Right lobe of liver (tissue), 6 donors: ENCODE measurements at regions not wholly inside any gene's neighbourhood (a gene's known extent, or its start where the extent isn't known, plus 50 kb on each side); places are given as distances from the start of the nearest gene placed in this dataset.

Source experiments
- ATAC-seq, 4 donors: fragments of 200-7000 bp; cut with Tn5 transposase; one replicate each; pipeline ENCODE4 v1.9.1; 2020; ENCODE audit warnings: mild to moderate bottlenecking in 4 of 4, moderate library complexity in 4 of 4
- DNase-seq, 3 donors: peaks; one replicate each; pipeline ENCODE4 v3.0.0-alpha.2; 2020
- H3K27ac ChIP-seq, 3 donors: fragments of 200-600 bp; one replicate each; pipeline ENCODE4 v1.8.0; 2022
- H3K27me3 ChIP-seq, 2 donors: fragments of 200-600 bp; one replicate each; pipeline ENCODE4 v1.8.0; 2022
- H3K36me3 ChIP-seq, 4 donors: fragments of 200-600 bp; sonication (generic) in 1 of 4; one replicate each; pipeline versions ENCODE4 v1.5.1 to v1.8.0; 2017 to 2022; ENCODE audit warnings: control low read depth in 1 of 4
- H3K4me1 ChIP-seq, 4 donors: fragments of 200-600 bp; sonication (generic) in 1 of 4; one replicate each; pipeline versions ENCODE4 v1.5.1 to v1.8.0; 2017 to 2022; ENCODE audit warnings: control low read depth in 1 of 4
- H3K4me3 ChIP-seq, 3 donors: fragments of 200-600 bp; one replicate each; pipeline ENCODE4 v1.8.0; 2022
- H3K9me3 ChIP-seq, 4 donors: fragments of 200-600 bp; sonication (generic) in 1 of 4; one replicate each; pipeline versions ENCODE4 v1.5.1 to v1.8.0; 2017 to 2022; ENCODE audit warnings: control low read depth in 1 of 4
- POLR2A ChIP-seq: fragments of 450-650 bp; IDR thresholded peaks from one replicate; pipeline ENCODE4 v1.6.1; 2017; ENCODE audit warnings: antibody characterized with exemption, mild to moderate bottlenecking
- WGBS: methylation state at CpG from one replicate; pipeline ENCODE4 v1.1.6; 2018; ENCODE audit warnings: low coverage, low lambda C conversion rate; ENCODE audit not compliant: insufficient coverage; ENCODE audit errors: missing lambda C conversion rate; 5-methylcytosine and 5-hydroxymethylcytosine counted together
- intact Hi-C, 2 donors: fragments of 100-400 bp; cut with DNase I; formaldehyde crosslinking; loops; one replicate each; pipeline versions ENCODE4 v1.11.2 to v1.14.1; 2022
- TF ChIP-seq, protein P1 (sequence below), 4 donors: fragments of 200-600 bp in 3 of 4; fragments of 450-650 bp in 1 of 4; IDR thresholded peaks; one replicate each; pipeline versions ENCODE4 v1.5.1 to v1.8.0; 2016 to 2022; ENCODE audit warnings: antibody characterized with exemption in 4 of 4, mild to moderate bottlenecking in 2 of 4
- donor health status: DM: no; HTN: yes; CAD: no.
- donor health status: DM: no; HTN: no; CAD: no.
- donor health status: DM: no; HTN: no; CAD: no.
- donor health status: DM: no; HTN: yes; CAD: no.
- donor health status: DM: no; HTN: yes; CAD: no.

DNA sequence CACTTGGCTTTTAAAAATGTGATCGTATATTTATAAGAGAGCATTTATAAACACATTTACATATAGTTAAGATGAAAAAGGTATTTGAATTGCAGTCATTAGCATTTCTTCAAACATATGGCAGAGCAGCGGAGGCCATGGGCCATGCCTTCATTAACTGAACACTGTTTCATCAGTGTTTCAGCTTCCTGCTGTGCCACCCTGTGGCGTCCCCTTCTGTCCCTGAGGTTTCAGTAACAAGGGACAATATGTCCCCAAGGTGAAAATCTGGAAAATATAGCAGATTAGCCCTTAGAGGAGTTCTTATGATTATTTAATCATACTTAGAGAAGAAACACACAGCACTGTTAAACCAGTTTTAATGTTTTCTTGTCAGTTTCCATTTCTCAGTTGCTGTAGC is 577.8 kb downstream of the ETV1 start:
- Histone ChIP-seq H3K36me3 (no peaks in the 10 kb centered on the region), H3K9me3 (no peaks in the 10 kb centered on the region), H3K27ac (no peak overlapping the region), H3K4me3 (no peak overlapping the region), H3K27me3 (no peaks in the 10 kb centered on the region), H3K4me1 (no peaks in the 10 kb centered on the region)
- intact Hi-C loops = no loop called here
- 39% methylated on average over 3 of the region's 3 CpGs for WGBS
- TF ChIP-seq POLR2A = no peak
- TF ChIP-seq, protein P1, sequence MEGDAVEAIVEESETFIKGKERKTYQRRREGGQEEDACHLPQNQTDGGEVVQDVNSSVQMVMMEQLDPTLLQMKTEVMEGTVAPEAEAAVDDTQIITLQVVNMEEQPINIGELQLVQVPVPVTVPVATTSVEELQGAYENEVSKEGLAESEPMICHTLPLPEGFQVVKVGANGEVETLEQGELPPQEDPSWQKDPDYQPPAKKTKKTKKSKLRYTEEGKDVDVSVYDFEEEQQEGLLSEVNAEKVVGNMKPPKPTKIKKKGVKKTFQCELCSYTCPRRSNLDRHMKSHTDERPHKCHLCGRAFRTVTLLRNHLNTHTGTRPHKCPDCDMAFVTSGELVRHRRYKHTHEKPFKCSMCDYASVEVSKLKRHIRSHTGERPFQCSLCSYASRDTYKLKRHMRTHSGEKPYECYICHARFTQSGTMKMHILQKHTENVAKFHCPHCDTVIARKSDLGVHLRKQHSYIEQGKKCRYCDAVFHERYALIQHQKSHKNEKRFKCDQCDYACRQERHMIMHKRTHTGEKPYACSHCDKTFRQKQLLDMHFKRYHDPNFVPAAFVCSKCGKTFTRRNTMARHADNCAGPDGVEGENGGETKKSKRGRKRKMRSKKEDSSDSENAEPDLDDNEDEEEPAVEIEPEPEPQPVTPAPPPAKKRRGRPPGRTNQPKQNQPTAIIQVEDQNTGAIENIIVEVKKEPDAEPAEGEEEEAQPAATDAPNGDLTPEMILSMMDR (IDR thresholded peaks at IDR 0.05) = no peak
- no peak for ATAC-seq
- no peak for DNase-seq

DNA sequence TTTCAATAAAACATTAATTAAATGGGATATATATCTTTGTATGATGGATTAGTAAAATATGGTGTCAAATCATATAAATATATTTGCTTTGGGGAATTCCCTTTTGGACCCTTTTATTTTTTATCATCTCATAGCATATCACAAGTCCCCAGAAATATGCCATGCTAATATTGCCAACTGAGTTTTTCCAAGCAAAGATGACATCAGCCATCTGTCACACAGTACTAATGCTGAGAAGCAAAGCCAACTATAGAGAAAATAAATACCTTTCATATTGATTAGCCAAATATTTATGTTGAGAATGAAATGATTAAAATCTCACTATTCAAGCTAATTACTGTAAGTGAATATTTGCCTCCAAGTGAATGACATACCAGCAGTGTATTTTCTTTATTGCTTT is 575.3 kb downstream of the ETV1 start:
- TF ChIP-seq, protein P1 (IDR thresholded peaks at IDR 0.05) = no peak
- no peak for TF ChIP-seq POLR2A
- H3K9me3 ChIP-seq = no peaks in the 10 kb centered on the region
- H3K4me3 ChIP-seq = no peak overlapping the region
- H3K4me1 ChIP-seq = no peaks in the 10 kb centered on the region
- no peaks in the 10 kb centered on the region for H3K36me3 ChIP-seq
- H3K27me3 ChIP-seq = no peaks in the 10 kb centered on the region
- H3K27ac ChIP-seq = no peak overlapping the region
- intact Hi-C loops = no loop called here
- ATAC-seq = no peak
- DNase-seq = no peak

DNA sequence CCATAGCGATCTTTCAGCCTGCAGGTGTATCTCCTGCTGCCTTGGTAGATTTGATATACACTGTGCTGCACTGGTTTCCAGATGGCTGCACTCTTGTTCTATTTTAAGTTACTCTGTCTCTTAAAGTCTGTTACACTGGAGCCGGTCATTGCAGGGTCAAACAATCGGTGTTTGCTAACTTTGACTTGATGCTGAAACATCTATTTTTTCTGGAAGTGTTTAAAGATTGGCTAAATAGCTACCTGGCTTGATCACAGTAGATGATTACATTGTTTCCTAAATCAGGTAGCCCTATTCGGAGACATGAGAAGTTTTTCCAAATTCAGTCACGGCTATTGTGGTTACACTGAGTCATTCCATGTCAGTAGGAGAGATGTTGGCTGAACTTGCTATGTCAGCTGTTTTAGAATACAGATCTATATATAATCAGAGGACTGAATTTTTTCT is 574.8 kb downstream of the ETV1 start:
- no peaks in the 10 kb centered on the region for H3K9me3 ChIP-seq
- H3K36me3 ChIP-seq = no peaks in the 10 kb centered on the region
- TF ChIP-seq, protein P1 (IDR thresholded peaks at IDR 0.05) = no peak
- TF ChIP-seq POLR2A = no peak
- no peak overlapping the region for H3K27ac ChIP-seq
- no peaks in the 10 kb centered on the region for H3K4me1 ChIP-seq
- WGBS = 40% methylated on average over 5 of the region's 5 CpGs
- no peak overlapping the region for H3K4me3 ChIP-seq
- intact Hi-C loops = no loop called here
- no peaks in the 10 kb centered on the region for H3K27me3 ChIP-seq
- no peak for DNase-seq
- ATAC-seq = no peak

DNA sequence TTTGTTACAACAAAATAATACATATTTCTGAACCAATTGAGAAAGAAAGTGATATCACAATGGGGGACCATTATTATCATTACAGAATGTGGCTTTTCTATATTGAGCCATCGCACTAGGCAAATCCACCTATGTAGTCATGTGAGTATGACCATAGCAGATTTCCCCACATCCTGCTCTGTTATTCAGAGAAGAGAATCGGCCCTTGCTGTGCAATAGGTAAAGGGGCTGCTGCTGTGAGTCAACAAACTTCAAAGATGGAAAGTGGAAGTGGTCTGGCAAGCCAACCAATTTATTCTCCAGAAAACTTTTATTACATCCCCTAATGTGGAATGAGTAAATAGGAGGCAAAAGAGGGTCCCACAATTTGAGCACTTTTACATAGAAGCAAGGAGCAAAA is 573.4 kb downstream of the ETV1 start:
- no peak for TF ChIP-seq POLR2A
- TF ChIP-seq, protein P1 (IDR thresholded peaks at IDR 0.05) = no peak
- ATAC-seq = no peak
- Histone ChIP-seq H3K9me3 (no peaks in the 10 kb centered on the region), H3K36me3 (no peaks in the 10 kb centered on the region), H3K4me1 (no peaks in the 10 kb centered on the region), H3K27ac (no peak overlapping the region), H3K4me3 (no peak overlapping the region), H3K27me3 (no peaks in the 10 kb centered on the region)
- DNase-seq = no peak
- WGBS = 46% methylated on average over 2 of the region's 2 CpGs
- intact Hi-C loops = no loop called here

DNA sequence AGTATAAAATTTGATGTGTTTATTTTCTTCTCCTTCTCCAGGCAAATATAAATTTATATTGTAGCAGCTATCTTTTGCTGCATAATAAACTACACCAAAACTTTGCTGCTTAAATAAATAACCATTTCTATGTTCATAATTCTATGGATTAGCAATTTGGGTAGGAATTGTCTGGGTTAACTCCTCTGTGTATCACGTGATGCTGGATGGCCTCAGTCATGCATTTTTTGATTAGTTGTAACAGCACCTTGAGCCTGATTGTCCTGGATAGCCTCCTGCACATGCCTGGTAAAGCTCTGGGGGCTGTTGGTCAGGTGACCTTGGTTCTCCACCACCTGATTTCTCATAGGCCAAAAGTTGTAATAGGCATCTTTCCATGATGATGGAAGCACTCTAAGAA is 572.9 kb downstream of the ETV1 start:
- Histone ChIP-seq H3K4me3 (no peak overlapping the region), H3K4me1 (no peaks in the 10 kb centered on the region), H3K27ac (no peak overlapping the region), H3K9me3 (no peaks in the 10 kb centered on the region), H3K36me3 (no peaks in the 10 kb centered on the region), H3K27me3 (no peaks in the 10 kb centered on the region)
- DNase-seq (no peak), ATAC-seq (no peak)
- TF ChIP-seq POLR2A = no peak
- TF ChIP-seq, protein P1 (IDR thresholded peaks at IDR 0.05) = no peak
- WGBS = 36% methylated on average over 1 of the region's 1 CpG
- intact Hi-C loops = no loop called here
